HG02943 (cell line): ENCODE measurements at regions not wholly inside any gene's neighbourhood (a gene's known extent, or its start where the extent isn't known, plus 50 kb on each side); places are given as distances from the start of the nearest gene placed in this dataset.

Source experiments
- ATAC-seq: cut with Tn5 transposase; IDR thresholded peaks from one replicate; pipeline ENCODE4 v1.9.1; 2021; ENCODE audit warnings: mild to moderate bottlenecking, low read depth, moderate library complexity; ENCODE audit not compliant: unreplicated experiment

DNA sequence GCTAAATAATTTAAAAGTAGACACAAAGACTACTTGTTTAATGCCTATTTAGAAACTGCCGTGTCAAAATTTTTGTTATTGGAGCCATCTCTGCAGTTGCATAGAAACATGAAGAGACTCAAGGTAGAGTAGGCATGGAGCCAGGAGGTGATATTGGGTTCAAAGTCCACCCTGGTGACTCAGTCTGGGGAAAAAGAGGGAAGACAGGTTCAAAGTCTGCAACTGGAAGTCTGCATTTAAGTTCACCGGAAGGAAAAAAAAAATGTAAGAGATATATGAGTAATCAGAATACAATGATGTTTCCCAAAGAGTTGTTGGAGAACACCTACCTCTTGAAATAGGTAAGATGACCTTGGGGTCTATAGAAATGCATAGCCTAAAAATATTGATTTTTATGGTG lies 67.4 kb upstream of the QRFPR start:
- no peak for ATAC-seq

DNA sequence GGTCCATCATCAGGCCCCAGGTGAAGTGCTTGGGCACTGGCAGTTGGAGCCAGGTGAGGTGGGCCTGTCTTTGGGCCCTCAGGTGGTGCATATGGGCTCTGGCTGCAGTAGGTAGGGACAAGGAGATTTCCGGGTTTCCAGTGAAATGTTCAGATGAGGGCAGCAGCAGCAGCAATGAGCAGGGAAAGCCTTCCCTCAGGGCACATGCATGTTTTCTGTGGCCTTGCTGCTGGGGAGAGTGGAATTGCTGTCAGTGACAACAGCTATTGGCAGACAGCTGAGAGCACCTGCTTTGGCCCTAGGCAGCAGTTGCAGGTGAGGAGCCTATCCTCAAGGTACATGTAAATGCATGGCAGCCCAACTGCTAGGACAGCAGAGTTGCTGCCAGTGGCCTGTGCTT lies 58.9 kb upstream of the QRFPR start:
- ATAC-seq, result no peak
